NCI-H2196 treated with DMSO at 0.1 percent for 48 hours (cell line): ENCODE measurements at regions not wholly inside any gene's neighbourhood (a gene's known extent, or its start where the extent isn't known, plus 50 kb on each side); places are given as distances from the start of the nearest gene placed in this dataset.
"Not testable (repeated sequence)": the region's sequence is repeated elsewhere in the genome, so short reads cannot be mapped to it uniquely, and the experiment has no call there.

Experiments
- DNase-seq: peaks from one replicate; lab custom pipeline; 2025; ENCODE audit not compliant: unreplicated experiment; lab: John Stamatoyannopoulos, UW

DNA sequence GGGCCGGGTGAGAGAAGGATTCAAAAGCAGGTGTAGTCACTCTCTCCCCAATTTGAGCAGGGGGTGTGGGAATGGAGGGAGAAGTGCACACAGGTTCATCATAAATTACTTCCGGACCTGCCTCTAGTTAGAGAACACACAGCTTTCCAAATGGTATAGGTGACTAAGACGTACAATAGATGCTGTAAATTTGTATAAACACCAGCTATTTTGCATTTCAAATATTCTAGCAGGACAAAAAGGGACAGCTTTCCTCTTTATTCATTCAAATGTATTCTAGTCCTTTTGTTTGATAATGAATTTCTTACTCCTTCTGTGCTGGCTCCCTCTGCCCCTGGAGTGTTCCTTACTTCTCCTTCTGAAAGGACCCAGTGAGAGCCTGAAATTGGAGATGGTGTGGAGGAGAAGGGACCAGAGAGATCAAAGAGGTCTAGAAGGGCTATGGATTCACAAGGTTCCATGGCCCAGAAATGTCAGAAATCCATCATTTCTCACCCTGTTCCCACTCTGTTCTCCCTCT is 53.2 kb upstream of the SH3BP4 start:
- DNase-seq: no peak

DNA sequence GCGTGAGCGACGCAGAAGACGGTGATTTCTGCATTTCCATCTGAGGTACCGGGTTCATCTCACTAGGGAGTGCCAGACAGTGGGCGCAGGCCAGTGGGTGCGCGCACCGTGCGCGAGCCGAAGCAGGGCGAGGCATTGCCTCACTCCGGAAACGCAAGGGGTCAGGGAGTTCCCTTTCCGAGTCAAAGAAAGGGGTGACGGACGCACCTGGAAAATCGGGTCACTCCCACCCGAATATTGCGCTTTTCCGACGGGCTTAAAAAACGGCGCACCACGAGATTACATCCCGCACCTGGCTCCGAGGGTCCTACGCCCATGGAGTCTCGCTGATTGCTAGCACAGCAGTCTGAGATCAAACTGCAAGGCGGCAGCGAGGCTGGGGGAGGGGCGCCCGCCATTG is 63.4 kb upstream of the SH3BP4 start:
- not testable (repeated sequence) for DNase-seq

GRCh38 chr2:234887195-234887594 is 64.6 kb upstream of the SH3BP4 start:
- DNase-seq: no peak

DNA sequence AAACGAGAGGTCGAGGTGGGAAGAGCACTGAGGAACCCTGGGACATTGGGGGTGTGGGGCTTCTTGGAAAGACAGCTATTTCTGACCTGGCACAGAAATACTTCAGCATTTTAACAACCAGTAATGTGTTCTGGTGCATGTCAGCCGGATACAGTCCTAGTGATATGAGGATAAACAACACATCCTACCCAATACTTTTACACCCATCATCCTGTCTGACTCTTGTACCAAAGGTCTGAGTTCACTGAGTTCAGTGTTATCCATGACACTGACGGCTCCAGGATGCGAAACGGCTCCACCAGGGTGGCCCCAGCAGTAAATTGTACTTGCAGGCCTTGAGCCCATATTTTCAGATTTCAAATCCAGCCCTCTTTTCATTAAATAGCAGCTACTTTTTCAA is 65.9 kb upstream of the SH3BP4 start:
- no peak for DNase-seq

- DNase-seq: no peak
Observed at GRCh38 chr2:234885118-234885517, 66.7 kb upstream of the SH3BP4 start.

DNA sequence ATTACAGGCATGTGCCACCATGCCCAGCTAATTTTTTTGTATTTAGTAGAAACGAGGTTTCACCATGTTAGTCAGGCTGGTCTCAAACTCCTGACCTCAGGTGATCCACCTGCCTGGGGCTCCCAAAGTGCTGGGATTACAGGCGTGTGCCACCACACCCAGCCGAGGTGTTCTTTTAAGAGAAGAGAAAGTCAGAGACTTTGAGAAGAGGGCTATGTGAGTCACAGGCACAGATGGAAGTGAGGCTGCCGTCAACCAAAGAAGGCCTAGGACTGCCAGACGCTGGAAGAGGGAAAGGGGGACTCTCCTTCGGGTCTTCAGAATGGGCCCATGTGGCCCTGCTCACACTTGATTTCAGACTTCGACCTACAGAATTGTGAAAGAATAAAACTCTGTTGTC is 67.2 kb upstream of the SH3BP4 start:
- no peak for DNase-seq

DNA sequence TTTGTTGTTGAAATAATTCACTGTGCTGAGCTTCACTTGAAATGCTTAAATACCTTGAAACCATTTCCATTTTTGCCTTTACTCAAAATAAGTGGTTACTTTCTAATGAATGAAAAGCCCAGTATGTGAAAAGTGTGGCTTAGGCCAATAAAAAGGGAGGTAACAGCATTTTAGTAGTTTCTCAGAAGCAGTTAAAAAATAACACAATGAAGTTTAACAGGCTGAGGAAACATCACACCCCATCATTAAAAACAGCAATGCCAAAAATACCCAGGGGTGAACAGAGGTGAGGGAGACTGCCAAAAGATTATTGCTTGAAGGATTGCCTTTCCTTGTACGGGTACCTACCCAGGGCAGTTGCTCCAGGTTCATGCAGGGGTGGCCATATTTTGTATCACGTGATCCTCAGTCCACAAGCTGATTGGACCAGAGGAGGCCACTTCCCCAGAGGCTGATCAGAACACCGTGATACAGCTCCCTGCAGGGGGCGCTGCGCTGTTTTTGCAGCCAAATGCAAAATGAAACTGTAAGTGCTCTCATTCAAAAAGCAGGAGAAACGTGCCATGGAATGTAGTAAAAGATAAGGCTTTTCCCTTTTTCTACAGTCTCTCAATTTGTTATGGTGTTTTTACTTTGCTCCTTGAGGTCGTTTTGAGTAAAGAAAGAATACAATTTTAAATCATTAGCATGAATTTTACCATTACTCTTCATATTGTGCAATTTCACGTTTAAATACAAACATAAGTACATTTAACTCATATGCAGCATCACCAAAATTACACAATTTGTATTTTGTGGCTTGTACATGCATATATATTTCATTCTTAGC is 70.2 kb upstream of the SH3BP4 start:
- peak; percentile 93 for DNase-seq

DNA sequence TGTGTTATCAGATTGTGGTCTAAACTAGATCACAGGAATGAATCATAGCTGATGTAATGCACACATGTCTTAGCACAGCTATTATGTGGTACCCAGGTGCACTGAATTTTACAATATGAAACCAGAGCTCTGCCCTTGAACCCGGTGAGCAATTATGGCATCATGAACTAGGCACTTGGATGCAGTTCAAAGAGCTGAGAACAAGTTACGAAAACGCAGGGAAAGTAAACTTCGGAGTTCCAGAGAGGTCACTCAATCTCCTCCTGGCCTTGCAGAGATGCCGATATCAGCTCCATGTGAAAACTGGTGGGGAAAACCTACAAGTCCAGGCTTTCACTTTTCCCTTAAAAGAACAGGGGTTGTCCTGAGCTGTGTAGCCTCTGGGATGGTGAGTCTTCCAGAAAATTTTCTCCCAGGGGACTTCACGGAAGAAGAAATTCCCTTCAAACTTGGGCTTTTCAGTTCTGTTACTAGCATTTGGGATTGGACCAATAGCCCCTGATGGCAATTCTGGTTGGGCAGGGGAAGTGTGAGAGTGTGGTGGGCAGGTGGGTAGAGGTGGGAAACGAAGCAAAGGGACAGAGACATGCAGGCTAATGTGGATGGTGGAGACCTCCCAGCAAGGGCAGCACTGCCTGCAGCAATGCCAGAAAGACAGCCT is 71.1 kb upstream of the SH3BP4 start:
- DNase-seq: peak; percentile 78

DNA sequence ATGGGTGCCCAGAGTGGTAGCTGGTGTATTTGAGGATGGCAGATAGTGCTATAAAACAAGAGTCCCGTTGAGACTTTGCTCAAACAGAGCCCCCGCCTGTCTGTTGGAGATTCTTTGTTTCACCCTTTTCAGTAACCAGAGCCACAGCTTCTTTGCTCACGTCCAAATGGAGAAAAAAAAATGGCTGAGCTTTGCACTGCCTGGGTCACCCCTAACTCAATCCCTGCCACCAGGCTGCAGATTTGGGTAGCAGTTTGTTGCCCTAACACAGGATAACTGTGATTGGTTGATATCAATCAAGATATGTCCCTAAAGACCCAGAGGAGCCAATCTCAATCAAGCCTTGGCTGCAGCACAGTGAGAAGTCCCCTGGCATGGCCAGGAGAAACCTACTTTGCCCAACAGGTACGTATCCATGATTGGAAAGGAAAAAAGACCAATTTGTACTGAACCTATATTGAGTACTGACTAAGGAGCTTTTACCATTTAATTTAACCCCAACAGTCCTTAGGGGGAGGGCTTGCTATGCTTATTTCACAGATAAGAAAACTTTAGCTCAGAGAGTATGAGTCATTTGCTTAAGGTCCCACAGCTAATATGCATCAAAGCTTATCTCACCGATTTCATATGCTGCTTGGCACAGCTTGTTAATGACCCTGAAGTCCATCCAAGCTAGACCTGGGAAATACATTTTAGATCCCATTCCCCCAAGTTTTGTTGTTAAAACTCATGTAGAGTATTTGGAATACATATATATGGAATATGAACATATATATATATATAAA is 72.0 kb upstream of the SH3BP4 start:
- DNase-seq: no peak

DNA sequence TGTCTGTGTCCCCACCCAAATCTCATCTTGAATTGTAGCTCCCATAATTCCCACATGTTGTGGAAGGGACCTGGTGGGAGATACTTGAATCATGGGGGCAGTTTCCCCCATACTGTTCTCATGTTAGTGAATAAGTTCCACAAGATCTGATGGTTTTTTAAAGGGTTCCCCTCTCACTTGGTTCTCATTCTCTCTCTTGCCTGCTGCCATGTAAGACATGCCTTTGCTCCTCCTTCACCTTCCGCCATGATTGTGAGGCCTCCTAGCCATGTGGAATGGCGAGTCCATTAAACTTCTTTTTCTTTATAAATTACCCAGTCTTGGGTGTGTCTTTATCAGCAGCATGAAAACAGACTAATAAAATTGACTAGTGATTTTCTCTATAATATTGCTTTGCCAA is 75.2 kb upstream of the SH3BP4 start:
- not testable (repeated sequence) for DNase-seq

GRCh38 chr2:234874347-234875046 is 77.3 kb upstream of the SH3BP4 start:
- no peak for DNase-seq

DNA sequence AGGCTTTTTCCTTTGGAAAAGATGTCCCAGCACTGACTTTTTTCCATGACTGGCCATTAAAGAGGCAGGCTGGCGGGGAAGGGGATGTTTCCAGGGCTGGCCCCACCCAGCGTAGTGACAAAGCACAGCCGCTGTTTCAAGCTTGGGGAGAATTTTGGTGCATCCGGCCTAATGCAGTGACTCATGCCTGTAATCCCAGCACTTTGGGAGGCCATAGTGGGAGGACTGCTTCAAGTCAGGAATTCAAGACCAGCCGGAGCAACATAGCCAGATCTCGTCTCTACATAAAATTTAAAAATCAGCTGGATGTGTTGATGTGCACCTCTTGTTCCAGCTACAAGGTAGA is 78.0 kb upstream of the SH3BP4 start:
- no peak for DNase-seq

GRCh38 chr2:234873103-234873827 is 78.6 kb upstream of the SH3BP4 start:
- no peak for DNase-seq

DNA sequence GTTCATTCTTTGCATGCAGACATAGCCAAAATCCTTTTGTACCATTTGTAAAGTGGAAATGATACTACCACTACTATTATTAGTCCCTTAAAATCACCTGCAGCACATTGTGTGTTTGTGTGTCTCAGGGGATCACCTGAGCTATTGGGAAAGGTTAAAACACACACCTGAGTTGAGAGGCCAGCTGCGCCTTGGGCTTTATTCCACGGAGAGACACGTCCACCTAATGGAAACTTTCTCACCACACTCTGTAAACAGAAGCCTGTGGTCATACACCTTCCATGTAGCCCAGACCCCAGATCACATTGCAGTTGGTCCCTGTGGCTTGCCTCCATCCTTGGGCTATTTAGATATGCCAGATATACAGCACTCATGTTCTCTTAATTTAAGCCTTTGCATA is 81.8 kb upstream of the SH3BP4 start:
- no peak for DNase-seq

DNA sequence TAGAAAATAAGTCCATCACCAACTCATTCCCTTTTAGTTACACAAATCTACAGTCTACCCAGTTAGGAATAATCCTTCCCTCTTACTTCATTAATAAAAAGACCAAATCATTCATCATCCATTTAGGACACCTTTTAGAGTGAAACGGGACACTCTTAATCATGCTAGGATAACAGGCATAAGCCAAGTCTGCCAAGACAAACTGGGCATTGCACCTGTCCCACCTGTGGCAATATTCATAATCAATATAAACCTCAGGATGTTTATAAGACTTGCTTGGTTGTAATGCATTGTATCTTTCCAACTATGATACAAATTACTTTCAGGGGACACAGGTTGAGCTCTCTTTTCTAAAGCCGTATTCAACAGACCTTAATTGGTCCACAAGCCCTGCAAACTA is 82.7 kb upstream of the SH3BP4 start:
- DNase-seq: no peak

- no peak for DNase-seq
Observed at GRCh38 chr2:234867882-234868285, 83.9 kb upstream of the SH3BP4 start.

DNA sequence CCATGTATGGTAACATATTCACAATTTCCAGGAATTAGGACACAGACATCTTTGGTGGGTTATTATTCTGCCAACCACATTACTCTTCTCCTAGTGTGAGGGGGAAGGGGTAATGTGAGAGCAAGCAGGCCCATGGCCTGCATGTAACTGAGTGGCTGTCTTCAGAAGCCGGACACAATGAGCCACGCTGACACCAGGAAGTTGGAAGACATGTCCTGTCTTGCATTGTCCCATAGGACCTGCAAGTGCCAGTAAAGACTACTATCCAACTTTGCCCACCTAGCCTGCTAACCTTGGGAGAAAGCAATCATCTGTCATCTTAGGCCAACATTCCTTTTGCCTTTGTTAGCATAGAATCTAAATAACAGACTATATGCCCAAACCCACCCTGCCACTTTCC is 86.2 kb upstream of the SH3BP4 start:
- DNase-seq: no peak

GRCh38 chr2:234865040-234865439 is 86.8 kb upstream of the SH3BP4 start:
- DNase-seq: no peak

GRCh38 chr2:234864506-234864905 is 87.3 kb upstream of the SH3BP4 start:
- DNase-seq: no peak
